ENCODE measurements at regions not wholly inside any gene's neighbourhood (a gene's known extent, or its start where the extent isn't known, plus 50 kb on each side); places are given as distances from the start of the nearest gene placed in this dataset.
"Not testable (repeated sequence)": the region's sequence is repeated elsewhere in the genome, so short reads cannot be mapped to it uniquely, and the experiment has no call there.

DNA sequence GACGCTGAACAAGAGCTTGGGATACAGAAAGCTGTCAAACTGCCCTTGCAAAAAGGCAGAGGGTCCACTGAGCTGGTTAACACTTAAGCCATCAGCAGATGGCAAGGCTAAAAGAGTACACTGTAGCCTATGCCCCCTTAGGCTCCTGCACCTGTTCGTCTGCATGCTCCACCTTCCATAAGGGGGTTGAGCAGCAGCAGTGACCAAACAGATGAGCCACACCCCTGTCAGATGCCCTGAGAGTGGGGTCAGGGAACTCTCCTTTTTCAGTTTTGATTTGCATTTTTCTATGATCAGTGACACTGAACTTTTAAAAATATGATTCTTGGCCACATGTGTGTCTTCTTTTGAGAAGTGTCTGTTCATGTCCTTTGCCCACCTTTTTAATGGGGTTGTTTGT is 402.5 kb upstream of the FAM98A start:
- no peak for DNase-seq (ENCODE audit: low read depth)

DNA sequence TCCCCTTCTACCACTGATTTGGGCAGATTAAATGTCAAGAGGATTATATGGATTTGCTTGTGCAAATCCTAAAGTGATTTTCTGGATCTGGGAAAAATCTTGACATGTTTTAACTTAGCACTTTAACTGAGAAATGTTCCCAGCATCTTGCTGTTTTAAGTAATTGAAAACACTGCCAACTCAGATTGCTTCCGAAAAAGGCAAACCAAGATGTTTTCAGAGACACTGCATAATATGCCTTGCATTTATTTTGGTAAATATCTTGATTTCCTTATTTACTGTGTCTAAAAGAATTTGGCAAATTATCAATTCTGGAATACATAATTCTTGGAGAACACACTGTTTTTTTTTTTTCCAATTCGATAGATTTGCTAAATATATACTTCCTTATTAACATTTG is 385.0 kb upstream of the FAM98A start:
- no peak for DNase-seq (ENCODE audit: low read depth)

DNA sequence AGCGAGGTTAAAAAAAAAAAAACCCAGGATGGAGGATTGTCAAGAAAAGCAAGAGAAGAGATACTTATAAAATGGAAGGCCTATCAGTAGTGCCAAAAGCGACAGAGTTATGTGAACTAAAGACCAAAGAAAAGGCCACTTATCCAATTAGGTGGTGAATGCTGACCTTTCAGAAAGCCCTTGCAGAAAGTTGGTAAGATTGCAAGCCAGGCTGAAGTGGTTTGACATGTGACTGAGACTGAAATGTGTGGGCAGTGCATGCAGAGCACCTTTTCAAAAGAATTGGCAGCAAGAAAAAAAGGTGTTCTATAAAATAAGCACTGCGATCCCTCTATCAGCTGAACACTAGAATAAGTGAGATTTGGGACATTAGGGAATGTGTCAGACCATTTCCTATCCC is 379.4 kb upstream of the FAM98A start:
- DNase-seq (ENCODE audit: low read depth): no peak

DNA sequence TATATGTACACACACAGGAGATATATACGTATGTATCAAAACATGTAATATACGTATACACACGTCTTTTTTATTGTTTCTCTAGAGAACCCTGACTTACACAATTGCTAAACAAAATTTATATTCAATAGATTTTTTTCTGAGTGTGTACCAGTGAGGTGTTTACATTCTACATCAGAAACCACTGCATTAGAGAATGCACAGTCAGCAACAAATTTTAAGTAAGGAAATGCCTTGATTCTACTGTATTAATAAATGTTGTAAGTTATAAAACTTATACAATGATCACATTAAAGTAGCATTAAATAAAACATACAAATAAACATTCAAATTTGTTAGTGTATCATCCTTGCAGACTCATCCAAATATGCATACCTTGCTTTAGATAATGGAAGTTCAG is 376.4 kb upstream of the FAM98A start:
- DNase-seq (ENCODE audit: low read depth): no peak

DNA sequence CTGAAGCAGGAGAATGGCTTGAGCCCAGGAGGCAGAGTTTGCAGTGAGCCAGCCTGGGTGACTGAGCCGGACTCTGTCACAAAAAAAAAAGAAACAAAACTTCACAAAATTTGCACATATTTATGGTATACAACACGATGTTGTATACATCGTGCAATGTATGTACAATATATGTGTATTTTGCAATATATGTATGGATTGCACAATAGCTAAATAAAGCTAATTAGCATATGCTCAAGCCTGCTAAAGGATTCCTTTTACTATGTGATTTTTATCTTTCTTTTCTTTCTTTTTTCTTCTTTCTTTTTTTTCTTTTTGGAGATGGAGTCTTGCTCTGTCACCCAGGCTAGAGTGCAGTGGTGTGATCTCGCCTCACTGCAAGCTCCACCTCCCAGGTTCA is 368.0 kb upstream of the FAM98A start:
- no peak for DNase-seq (ENCODE audit: low read depth)

DNA sequence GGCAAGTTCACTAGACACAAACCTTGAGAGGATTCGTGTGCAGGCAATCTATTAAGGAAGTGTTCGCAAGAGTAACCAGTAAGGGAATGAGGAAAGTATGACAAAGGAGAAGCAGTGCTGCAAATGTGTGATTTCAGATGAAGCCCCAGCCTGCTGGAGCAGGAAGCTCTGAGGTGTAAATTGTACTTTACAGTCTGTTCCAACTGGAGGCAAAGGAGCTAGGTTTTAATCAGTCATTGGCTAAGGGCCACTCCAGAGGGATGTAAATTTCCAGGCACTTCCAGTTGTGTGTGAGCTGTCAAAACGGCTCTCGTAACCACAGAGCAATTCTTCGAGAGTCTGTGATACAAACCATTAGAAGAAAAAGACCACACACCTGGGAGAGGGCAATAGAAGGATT is 359.5 kb upstream of the FAM98A start:
- no peak for DNase-seq (ENCODE audit: low read depth)

DNA sequence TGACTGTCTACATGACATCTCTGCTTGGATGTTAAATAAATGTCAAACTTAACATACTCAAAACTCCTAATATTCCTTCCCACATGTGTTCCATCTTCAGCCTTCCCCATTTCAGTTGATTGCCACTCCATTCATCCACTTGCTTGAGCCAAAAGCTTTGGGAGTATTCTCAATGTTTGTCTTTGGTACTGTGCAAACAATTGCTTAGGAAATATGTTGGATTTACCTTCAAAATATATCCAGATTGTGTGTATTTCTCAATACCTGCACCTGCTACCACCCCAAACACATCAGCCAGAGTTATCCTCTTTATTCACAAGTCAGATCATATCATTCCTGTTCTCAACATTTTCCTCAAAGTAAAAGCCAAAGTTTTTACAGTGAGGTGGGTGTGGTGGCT is 350.3 kb upstream of the FAM98A start:
- no peak for DNase-seq (ENCODE audit: low read depth)

DNA sequence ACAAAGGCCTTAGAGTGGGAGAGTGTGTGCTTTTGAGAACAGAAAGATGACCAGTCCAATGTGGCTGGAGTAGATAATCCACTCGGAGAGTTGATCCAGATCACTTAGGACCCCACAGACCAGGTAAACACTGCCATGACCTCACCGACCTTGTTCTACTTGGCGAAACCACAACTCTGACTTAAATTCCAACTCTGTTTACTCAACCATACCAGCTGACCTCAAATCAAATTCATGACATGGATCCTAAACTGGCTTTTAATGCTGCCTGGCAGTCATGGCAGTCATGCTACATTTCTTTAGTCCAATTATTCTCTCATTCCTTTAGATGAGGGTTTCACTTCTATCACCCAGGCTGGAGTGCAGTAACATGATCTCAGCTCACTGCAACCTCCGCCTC is 347.1 kb upstream of the FAM98A start:
- DNase-seq (ENCODE audit: low read depth): peak; percentile 49

DNA sequence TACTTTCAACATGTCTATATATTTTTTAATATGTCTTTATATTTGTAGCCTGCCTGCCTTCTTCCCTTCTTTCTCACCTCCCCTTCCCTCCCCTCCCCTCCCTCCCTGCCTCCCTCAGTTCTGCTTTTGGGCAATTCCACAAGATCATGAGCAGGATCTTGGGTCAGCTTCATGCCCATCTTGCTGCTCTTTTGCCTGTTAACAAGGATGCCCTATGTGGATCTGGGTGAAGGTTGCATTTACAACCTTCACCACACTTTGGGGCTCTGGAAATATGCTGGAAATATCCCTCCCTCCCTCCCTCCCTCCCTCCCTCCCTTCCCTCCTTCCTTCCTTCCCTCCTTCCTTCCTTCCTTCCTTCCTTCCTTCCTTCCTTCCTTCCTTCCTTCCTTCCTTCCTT is 334.1 kb upstream of the FAM98A start:
- no peak for DNase-seq (ENCODE audit: low read depth)

DNA sequence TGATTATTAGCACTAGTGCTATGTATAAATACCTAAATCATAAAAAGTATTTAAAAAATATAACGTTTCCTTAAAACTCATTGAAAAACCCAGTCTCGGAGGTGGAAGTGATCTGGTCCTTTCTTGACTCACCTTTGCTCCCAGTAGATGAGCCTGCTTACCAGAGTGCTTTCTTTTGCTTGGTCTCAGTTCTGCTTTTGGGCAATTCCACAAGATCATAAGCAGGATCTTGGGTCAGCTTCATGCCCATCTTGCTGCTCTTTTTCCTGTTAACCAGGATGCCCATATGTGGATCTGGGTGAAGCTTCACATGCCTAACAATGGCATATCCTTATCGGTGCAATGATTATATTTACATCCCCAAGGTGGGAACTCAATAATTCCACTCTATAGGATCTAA is 332.1 kb upstream of the FAM98A start:
- no peak for DNase-seq (ENCODE audit: low read depth)

DNA sequence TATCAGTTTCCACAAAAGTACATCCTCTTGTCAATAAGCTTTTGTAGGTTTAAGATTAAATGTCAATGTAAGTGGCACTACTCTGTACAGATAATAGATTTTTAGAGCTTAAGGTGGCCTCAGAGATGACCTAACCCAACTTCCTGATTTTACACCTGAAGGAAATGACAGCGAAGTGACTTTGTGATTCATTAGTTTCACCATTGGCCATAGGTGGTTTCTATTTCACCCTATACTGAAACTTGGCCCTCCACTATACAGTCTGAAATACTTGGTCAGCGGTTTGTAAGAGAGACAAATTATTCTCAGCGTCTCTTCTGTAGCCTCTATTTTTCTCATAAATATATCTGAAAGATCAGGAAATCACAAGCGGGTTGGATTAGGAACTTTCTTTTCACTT is 330.4 kb upstream of the FAM98A start:
- DNase-seq (ENCODE audit: low read depth): no peak

DNA sequence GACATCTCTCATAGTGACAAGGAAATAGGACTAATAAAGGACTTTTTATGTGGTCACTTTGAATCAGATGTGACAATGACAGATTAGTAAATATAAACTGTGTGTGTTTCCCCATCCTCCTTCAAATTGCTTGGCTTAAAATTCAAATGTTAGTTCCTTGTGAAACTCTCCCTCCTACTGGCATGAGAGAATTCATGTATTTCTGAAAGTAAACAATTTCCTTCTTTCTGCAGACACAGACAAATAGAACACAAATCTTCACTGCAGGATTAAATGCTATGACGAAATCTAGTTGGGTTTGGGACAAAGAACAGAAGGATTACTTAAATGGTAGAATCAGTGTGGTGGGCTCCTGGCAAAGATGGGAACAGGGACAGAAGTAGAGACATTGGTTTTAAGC is 328.7 kb upstream of the FAM98A start:
- no peak for DNase-seq (ENCODE audit: low read depth)

DNA sequence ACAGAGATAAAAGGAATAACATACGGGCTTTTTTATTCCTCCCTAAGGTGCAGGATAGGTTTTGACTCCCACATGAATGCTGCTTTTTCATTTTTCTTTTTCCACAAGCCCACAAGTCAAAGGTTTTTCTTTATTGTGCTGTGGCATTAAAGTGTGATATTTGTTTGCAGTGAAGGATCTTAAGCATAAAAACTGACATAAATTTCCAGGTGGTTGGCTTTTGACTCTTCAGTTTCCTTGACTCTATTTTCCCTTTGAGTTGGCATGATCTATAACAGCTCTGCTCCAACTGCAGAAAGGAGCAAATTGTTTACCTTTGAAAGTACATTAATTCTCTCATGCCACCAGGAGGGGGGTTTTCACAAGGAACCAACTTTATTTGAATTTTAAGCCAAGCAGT is 326.2 kb upstream of the FAM98A start:
- DNase-seq (ENCODE audit: low read depth): no peak

DNA sequence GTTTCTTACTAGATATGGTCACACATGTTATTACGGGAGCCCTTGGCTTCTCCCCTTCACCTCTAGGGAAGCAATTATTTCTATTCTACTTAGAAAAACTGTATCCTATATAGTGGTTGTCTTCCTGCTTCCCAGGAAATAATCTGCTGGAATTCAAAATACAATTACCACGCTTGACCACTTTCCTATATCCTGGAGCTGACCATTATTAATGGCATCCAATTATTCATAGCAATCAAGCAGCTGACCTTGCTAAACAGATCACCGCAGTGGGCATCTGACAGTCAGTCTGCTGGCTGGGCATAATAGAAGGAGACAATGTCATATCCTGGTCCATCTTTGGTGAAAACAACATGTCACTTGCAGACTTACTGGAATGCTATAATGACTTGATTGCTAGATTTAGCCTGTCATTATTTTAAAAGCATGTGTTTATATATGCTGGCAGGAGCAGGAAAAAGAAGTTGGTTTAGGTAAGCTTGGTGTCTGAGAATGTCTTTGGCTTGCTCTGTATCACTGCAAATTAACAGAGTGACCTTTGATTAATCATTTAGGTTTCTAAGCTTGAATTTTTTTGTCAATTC is 325.6 kb upstream of the FAM98A start:
- DNase-seq (ENCODE audit: low read depth): no peak

DNA sequence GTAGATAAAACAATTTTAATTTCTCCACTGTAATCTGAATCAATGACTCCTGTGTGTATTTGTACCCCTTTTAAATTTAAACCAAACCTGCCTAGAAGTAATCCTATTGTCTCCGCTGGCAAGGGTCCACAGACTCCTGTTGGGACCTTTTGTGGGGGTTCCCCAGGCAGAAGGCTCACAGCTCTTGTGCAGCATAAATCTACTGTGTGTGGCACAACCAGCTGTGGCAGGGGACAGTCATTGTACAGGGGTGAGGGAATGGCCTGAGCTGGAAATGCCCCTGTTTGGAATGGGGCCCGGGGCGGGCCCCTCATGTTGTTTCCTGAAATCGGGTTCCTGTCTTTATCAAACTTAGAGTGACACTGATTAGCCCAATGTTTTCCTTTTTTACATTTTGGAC is 318.2 kb upstream of the FAM98A start:
- no peak for DNase-seq (ENCODE audit: low read depth)

DNA sequence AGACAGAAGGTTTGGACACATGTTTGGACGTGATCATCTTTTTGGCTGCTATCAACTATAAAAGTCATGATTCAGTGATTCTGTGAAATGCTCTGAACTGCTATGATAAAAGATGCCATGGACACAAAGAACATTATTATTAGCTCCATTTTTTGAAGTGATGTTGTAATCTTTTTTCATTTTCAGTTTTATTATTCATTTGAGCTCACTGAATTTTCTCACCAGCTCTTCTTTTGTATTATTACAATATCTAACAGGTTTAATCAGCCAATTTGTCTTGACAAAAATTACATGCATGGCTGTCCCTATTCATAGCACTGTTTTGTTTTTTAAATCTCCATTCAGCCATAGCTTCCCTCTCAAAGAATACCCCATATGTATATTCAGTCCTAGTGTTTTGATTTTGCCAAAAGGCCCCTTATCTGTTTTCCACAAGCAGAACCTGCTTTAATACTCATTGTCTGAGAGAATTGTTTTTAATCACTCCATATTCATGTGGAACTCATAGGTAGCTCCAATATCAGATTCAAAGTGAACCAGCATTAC is 314.0 kb upstream of the FAM98A start:
- no peak for DNase-seq (ENCODE audit: low read depth)

DNA sequence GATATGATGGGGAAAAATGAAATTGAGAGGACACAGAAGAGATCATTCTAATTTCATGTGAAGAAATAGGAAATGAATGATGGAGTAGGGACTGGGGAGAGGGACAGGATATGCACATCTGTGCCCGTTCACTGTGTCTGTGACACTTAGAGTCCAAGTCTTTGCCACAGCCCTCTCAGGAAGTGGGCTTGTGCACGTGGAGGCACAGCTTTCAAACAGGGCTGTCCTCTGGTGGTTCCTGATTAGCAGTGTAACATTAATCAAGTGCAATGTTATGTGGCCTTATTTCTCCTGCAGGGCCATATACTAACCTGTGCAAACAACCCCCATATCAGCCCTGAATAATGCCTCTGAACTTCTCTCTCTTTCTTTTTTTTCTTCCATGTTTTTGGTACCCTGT is 312.2 kb upstream of the FAM98A start:
- no peak for DNase-seq (ENCODE audit: low read depth)

DNA sequence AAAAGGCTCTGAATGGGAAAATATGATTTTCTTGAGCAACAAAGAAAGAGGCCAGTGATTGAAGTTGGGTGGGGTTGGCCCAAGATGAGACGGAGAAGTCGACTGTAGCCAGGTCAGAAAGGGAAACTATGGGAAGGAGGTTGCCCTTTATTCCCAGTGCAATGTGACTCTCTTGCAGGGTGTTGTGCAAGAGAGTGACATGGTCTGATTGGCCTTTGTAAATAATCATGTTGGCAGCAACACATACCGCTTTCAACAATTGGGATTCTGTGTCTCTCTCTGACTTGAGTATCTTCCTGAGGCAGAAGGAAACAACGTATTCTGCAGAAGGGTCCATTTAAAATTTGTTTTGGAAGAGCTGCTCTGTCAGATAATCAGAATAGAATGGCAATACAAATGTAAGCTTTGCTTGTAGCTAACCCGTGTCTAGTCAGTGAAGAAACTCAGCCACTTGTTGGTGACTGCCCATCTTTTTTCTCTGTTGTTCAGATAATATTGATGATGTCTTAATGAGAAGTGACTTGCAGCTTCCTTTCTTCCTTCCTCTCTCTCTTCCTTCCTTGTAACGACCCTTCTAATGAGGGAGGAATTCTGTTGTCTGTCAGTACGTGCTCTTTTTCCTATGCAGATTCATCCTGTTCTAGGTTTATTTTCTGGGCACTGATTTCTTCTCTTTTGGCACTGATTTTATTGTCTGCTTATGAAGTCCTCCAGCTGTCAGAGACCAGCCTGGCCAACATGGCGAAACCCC is 311.0 kb upstream of the FAM98A start:
- no peak for DNase-seq (ENCODE audit: low read depth)

DNA sequence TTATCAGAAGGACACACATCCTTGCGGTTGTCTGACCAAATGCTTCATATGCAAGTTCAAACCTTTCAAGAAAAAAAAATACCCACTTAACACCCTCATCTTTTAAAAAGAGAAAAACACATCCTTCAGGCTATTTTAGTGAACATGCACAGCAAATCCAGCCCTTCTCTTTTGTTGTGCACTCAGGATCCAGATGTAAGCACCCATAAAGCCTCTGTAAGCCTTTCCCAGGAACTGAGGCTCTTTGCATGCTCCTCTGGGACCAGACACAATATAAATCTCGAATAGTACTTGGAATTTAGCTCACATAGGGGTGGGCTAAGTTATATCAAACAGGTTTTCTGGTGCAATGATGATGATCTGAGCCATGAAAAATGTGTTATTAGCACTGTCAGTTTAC is 308.8 kb upstream of the FAM98A start:
- no peak for DNase-seq (ENCODE audit: low read depth)

DNA sequence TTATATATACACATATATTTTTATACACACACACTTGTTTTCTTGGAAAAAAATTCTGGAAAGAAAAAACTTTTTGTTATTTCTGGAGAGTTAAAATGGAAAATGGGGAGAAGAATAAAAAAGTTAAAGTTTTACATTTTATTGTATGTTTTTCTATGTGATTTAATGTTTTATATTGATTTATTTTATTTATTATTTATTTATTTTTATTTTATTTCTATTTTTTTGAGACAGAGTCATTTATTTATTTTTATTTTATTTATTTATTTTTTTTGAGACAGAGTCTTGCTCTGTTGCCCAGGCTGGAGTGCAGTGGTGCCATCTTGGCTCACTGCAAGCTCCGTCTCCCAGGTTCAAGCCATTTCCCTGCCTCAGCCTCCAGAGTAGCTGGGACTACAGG is 307.0 kb upstream of the FAM98A start:
- not testable (repeated sequence) for DNase-seq (ENCODE audit: low read depth)

DNA sequence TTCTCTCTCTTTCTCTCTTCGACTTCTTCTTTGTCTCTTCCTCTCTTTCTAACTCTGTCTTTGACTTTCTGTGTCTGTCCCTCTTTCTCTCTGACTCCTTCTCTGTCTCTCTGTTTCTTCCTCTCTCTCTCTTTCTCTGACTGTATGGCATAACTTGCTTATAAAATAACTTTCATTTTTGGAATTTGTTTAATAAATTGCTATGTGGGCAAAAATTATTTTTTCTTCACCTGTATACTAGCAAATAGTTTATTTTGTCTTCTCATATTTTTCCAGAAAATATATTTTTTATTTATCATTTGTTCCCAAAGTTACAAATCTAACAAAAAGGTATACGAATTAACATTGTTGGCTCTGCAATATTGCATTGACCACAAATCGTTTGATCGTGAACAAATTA is 305.7 kb upstream of the FAM98A start:
- no peak for DNase-seq (ENCODE audit: low read depth)

DNA sequence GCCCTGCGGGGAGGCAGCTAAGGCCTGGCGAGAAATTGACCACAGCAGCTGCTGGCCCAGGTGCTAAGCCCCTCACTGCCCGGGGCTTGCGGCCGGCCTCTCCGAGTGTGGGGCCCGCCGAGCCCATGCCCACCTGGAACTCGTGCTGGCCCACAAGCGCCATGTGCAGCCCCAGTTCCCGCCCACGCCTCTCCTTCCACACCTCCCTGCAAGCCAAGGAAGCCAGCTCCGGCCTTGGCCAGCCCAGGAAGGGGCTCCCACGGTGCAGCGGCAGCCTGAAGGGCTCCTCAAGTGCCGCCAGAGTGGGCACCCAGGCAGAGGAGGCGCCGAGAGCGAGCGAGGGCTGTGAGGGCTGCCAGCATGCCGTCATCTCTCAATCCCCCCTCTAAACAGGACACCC is 304.6 kb upstream of the FAM98A start:
- no peak for DNase-seq (ENCODE audit: low read depth)

DNA sequence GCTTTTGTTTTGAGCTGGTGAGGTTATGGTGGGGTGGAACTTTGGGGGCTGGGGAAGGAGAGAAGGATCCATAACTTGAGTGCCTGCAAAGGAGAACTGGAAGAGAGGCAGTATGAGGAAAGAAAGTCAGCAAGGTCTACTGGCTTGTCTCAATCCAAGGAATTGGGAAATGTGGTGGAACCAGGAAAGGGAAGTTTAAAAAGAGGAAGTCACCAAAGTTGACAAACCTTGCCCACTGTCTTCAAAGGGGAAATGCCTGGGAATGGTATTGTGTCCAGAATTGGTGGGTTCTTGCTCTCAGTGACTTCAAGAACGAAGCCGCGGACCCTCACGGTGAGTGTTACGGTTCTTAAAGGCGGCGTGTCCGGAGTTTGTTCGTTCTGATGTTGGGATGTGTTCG is 304.1 kb upstream of the FAM98A start:
- no peak for DNase-seq (ENCODE audit: low read depth)

DNA sequence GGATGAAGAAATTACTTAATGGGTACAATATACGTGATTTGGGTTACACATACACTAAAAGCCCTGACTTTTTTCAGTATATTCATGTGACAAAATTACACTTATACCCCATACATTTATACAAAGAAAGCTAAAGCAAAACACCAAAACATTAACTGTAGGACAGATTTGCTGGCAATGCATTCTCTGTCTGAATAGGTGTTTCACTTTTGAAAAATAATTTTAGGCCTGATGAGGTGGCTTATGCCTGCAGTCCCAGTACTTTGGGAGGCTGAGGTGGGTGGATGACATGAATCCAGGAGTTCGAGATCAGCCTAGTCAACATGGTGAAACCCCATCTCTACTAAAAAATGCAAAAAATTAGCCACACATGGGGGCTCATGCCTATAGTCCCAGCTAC is 301.5 kb upstream of the FAM98A start:
- no peak for DNase-seq (ENCODE audit: low read depth)

Measured in M059J (cell line).